ENCODE measurements at regions not wholly inside any gene's neighbourhood (a gene's known extent, or its start where the extent isn't known, plus 50 kb on each side); places are given as distances from the start of the nearest gene placed in this dataset.
"Not testable (repeated sequence)": the region's sequence is repeated elsewhere in the genome, so short reads cannot be mapped to it uniquely, and the experiment has no call there.

DNA sequence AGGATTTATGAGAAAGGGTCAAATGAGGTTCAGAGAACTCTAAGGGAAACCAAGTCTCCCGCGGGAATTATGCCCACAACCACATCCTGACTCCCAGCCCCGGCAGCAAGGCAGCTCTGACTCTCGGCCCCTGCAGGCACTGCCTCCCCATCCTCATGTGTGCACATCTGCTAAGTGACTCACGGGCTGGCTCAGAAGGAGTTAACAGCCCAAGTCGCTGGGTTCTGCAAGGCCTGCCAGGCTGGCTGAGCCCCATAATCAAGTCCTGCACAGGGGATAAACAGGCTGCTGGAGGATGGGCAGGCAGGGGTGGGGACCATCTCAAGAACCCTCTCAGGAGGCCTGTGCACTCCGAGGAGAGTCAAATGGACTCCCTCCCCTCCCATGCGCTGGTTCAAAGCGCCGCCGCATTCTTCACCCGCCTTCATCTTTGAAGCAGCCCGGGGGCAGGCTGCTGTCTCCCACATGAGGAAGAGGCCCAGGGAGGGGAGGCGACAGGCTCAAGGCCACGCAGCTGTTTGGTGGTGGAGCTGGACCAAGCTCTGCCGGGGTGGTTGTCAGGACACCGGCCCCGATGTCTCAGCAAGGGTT is 344.3 kb downstream of the MATN1 start:
- DNase-seq: peak; percentile 24

DNA sequence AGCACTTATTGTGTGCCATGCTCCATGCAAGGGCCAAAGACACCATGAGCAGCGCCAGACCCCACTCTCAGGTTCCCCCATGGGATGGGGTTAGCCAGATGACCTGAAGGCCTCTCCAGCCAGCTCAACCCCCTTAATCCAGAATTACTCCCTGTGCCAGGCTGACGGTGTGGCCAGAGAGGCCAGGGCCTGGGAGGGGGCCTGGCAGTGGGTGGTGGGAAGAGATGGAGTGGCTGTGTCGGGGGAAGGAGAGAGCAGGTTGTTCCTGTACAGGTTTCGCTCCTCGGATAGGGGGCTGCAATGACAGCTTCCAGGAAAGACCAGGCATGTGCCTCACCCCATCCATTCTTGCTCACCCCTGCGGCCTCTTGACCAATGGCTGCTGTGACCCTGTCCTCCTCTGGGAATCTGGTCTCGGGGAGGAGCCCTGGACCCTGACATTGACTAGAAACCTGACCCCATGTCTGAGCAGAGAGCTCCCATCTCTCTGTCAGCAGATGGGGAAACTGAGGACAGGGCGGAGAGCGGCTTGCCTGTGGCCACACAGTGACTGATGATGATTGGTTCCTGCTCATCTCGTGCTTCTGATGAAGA is 345.3 kb downstream of the MATN1 start:
- DNase-seq: no peak

DNA sequence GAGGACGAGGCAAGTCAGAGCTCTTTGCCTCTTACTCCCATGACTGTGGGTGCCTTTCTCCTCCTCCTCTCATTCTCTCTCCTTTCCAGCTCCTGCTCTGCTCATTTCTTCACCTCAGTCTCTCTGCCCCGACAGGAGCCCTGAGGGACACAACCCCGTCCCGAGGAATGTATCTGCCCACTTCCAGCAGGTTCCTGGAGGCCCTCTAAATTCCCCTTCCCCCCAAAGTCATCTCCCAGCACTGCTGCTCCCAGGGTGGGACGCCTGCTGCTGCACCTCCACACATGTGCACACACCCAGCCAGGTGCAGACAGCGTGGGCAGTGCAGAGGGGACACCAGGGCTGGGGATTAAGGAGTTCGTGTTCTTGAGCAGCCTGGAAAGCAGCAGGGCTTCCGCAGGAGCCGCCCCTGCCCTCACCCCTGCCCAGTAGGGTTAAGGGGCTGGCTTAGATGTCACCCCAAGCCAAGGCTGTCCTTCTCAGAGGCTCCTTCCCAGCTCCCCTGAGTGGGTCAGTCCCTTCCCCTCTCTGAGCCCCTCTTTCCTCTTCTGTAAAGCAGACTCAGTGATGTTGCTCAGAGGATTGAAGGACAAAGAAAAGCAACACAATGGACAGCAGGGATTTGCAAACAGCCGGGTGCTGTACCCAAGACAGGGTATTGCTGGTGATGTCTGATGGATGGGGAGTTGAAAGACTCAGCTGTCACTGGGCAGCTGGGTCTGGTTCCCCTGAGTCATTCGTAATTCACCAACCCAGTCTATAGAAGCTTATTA is 346.0 kb downstream of the MATN1 start:
- no peak for DNase-seq

DNA sequence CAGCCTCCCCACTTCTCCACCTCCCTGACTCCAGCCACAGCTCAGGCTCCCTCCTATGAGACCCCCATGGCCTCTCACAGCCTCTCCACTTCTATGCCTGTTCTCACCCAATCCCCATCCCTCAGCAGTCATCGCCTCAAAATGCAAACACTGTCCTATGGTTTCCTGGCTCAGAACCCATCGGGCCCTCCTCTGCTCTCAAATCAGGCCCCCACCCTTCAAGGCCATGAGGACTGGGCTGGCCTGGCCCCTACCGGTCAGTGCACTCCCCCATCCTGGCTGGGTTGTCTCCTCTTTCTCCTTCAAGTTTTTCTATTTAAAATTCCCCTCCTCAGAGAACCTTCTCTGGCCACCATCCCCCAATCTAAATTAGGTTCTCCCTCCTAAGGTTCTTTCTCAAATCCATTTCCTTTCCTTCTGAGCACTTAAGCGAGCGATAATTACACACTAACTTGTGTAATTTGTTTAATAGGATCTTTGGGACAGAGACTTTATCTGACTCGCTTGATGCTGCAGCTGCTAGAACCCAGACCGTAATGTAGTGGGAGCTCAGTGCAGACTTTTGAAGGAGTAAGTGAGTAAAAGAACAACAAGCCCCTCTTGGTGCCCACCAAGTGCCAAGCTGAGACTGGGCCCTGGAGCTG is 347.2 kb downstream of the MATN1 start:
- no peak for DNase-seq

DNA sequence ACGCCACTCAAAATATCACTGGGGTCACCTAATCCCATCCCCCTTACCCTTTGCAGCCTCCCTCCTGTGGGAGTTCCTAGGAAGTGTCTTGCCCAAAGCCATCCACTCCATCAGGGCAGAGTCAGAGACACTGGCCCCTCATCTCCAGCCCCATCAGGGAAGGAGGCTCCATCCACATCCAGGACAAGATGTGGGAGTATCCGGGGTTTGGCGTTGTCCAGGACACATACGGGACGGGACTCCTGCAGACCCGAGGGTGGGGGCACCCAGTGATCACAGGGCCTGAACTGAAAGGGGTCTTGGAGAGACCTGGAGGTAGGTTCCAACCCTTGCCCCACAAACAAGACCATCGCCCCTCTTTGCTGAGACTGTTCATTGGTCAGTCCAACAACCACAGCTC is 348.2 kb downstream of the MATN1 start:
- DNase-seq: no peak

DNA sequence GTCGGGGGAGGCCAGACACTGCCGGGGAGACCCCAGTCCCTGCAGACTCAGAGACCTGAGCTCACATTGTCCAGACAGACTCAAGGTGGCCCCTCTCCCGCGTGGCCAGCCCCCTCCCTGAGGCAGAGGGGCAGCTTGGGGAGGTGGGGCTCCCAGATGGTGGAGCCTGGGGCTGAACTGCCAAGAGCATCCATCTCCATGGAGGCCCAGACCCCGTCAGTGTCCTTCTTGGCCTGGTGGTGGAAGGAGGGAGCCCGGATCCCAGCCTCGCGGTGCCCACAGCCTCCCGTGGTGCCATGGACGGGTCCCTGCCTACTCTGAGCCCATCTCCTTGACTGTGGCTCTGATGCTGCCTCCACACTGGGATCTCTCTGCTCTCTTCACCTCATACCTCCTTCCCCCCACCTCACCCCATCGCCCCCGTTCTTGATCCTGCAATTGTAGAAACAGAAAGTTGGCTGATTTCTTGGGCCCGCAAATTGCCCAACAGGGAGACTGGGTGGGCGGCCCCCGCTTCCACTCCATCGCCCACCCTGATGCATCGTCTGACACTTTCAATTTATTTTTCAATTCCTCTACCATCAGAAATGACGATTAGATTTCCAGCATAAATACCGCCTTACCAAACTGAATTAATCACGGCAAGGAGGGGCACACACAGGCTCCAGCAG is 348.9 kb downstream of the MATN1 start:
- no peak for DNase-seq

DNA sequence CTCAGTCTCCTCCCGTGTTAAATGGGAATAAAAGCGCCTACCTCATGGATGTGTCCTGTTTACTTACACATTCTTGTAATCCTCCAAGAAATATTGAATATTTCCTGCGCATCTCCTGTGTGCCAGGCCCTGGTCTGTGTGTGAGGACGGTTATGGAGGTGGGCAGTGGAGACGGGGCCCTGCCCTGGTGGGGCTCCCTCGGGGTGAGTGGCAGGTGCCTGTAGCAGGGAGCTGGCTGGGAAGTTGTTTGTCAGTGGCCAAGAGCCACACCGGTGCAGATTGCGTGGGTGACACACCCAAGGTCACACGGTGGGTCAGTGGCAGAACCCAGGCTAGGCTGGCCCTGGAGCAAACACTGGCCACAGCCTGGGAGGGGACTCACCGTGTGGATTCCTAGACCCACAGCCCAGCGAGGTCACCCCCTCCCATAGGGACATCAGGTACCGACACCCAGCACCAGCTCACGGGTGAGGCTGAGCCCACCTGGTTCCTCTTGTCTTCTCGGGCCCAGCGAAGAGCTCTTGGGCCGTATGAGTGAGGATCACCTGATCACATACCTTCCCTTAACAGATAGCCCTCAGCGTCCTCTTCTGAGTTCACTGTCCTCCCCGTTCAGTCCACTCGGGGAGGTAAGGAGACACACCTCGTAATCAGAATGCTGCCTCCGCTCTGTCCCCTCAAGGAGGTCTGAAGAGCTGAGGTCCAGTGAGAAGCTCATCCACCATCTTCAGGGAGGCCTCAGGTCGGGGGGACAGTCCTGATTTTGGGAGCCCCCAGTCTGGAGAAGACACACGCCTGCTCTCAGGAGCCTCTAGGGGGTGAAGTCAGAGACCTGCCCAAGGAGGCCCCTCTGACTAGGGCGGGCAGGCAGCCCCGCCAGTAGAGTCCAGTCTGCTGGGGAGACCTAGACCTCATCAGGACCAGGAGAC is 349.6 kb downstream of the MATN1 start:
- no peak for DNase-seq

DNA sequence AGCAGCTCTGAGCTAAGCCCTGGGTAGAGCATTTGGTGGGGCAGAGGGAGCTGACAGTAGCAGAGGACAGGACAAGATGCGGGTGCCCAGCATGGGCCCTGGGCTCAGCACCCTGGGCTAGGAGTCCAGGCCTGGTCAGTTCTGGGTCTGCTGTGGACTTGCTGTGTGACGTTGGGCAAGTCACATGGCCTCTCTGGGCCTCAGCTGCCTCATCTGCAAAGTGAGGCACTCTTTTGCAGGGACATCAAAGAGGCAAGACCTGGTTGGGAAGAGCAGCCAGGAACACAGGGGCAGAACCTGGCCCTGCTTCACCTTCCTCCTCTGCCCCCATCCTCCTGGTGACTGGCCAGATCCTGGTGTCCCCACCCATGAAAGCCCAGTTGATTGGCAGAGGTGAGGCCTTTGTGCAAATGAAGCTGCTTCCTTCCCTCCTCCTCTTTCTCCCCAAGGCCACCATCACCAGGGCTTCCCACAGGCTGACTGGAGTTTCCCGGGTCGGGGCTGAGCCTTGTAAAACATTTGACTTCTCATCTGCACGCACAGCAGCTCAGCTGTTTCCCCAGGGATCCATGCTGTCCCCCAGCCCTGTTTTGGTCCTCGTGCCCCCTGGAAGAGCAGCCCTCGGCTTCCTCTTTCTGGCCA is 350.5 kb downstream of the MATN1 start:
- no peak for DNase-seq

DNA sequence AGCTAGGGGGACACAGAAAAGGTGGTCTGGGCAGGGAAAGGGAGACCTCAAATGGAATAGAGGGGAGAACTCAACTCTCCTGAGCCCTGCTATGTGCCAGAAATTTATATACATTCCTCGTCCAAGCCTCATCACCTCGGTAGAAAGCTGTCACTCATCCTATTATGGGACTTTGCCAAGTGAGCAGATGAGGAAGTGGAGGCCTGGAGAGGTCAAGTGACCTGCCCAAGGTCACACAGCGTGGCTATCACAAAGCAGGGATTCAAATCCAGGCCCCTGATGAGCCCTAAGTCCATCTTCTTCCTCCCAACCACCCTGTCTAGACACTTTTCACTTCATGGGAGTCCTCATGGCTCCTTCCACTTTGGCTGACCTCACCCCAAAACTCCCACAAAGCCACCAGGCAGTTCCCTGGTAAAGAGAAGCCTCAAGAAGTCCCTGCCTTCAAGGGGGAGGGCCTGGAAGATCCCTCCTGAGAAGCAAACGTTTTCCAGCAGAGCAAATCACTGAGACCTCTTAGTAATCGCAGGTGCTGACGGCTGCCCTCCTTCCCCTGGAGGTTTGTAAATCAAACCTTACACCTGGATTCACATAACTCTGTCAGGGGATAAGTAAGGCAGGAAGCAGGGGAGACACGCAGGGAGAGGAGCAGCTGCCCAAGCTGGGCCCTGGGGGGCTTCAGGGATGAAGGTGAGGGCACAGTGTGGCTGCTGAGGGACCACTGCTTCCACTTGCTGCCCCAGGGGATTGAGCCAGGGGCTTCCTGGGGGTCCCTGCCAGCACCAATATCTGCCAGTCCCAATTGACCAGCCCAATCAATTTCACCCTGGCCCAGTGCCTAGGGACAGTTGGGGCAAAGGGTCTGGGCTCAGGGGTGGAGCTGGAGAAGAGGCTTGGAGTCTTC is 351.2 kb downstream of the MATN1 start:
- DNase-seq: no peak

DNA sequence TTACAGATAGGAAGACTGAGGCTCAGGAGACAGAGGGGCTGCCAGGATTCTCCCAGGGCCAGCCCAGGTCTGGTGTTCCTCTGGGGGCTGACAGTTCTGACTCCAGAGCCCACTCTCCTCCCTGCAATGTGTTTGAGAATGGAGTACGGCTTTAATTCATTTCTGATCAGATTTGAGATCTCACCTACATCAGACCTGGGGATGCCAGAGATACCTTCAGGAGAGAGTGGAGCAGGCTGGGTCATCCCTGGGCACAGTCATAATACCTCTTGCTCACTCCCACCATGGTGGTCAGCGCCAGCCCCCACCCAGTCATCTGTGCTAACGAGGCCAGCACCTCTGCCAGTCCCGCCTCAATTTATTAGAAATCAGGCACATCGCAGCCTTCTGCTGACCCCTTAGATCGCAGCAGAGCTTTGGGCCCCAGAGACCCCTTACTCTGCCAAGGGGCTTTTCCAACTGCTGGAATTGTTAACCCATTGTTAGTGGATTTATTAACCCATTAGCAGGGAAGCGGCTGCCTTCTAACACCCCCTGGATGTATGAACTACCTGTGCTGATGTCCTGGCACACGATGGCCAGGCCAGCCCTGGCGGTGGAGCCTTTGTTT is 352.1 kb downstream of the MATN1 start:
- DNase-seq: no peak

DNA sequence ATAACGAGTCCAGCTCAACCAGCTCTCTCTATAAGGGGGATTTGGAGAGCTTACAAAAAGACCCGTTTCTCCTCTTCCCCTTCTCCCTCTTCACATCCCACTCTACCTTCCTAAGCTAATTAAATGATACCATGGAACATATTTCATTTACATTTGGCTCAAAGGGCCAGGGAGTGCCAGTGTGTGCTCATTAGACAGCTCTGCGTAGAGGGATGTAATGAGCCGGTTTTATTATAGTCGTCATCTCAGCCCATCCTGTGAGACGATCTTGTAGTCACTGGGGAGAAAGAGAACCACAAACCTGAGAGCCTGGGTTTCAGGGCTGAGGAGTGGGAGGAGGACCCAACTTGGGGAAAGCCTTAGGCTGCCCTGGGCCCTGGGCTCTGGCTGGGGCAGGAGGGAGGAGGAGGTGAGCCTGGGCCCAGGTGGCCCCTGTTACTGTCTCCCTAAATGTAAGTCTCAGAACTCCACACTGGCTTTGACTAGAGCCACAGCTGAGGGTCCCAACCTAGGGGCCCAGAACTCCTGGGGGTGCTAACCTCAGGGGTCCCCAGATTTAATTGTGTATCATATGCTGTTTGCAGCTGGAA is 354.6 kb downstream of the MATN1 start:
- DNase-seq: no peak

DNA sequence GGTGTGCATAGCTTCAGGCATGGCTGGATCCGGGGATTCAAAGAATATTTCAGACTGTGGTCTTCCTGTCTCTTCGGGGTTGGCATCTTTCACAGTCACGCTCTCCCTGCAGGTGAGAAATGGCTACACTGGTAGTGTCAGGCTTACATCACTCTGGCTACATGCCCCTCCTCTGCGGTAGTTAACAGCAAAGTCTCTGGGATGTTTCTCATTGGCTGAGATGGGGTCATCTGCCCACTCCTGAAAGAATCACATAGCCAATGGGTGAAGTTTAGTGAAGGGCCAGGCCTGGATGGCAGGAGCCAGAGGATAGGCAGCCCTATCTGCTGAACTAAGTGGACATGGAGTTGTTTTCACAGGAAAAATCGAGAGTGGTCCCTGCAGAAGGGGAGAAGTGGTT is 356.5 kb downstream of the MATN1 start:
- DNase-seq: no peak

DNA sequence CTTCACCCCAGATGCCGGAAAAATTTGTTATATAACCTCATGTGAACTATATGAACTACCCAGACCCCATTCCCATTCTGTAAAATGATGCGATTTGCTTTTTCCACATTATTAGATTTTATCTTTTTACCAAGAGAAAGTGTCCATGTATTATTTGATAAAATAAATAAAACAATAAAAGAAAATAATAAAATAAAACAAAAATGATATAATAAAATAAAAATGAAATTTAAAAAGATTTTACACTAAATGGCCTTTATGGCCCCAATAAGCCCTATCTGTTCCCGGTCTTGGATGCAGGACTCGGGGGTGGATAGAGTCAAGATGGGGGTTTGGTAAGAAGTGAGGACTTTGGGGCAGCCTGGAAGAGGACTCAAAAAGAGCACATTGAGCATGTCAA is 357.2 kb downstream of the MATN1 start:
- DNase-seq: no peak

DNA sequence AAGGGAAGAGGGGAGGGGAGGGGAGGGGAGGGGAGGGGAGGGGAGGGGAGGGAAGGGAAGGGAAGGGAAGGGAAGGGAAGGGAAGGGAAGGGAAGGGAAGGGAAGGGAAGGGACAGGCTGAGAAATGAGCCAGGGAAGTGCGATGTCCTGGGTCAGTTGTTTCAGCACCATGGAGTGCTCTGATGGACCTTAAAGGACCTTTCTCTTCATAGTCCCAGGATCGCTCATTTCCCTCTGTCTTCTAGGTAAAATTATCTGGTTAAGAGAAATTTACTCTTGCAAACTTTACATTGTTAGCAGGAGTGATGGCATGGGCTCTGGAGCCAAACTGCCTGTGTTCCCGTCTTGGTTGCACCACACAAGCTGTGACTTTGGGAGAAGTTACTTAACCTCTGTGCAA is 357.8 kb downstream of the MATN1 start:
- DNase-seq: no peak

DNA sequence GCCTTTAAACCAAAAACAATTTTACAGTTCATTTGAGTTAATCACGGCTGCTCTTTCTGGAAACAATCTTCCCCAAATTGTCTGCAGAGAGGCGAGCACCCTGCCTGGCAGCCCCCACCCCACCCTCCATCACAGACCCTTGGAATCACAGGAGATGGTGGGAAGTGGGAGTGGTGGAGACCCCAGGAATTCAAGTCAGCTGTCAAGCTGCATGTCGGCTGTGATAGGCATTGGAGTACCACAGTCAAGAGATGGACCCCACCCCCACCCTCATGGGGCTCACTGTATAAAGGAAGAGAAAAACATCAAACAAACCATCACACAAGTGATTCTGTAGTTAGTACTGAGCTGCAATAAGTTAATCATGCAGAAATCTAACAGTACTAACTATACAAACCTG is 360.4 kb downstream of the MATN1 start:
- DNase-seq: no peak

DNA sequence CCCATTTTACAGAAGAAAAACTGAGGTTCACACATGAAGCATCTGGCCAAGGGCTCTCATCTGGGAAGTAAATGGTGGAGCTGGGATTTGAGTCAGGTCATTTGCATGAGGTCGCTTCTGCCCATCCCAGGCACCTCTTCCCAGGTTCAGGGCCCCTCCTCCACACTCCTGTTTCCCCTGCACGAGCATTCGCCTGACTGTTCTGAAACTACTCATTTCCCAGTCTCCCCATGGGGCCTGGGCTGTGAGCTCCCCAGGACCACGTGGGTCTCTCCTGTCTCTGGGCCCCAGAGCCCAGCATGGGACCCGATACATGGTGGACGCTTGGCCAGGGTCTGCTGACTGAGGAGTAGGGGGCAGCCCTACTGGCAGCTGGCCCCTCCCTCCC is 360.8 kb downstream of the MATN1 start:
- DNase-seq: no peak

DNA sequence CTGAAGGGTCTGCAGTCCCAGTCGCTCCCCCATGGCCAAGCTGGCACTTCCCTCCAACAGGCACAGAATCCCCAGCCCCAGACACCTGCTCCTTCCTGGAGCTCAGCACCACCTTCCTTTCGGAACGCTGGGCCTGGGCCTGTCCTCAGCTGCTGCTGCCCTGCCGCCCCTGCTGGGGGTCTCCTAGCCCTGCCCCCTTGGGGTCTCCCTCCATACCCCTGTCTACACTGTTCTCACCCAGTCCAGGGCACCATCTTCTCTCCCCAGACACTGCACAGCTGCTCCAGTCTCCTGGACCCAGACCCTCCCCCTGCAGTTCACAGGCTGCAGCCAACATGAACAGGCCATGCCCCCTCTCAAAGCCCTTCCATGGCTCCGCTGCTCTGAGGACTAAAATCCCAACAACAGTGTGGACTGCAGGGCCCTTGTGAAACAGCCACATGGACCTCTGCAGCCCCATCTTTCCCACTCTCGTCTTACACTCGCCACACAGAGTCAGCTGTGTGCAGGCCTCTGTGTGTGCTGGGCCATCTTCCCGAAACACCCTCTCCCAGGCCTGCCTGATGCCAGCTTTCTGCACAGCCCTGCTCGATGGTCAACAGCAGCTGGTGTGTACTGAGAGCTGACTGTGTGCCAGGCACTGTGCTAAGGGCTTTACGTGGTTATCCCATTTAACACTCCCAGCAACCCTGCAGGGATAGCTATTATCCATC is 361.3 kb downstream of the MATN1 start:
- not testable (repeated sequence) for DNase-seq

DNA sequence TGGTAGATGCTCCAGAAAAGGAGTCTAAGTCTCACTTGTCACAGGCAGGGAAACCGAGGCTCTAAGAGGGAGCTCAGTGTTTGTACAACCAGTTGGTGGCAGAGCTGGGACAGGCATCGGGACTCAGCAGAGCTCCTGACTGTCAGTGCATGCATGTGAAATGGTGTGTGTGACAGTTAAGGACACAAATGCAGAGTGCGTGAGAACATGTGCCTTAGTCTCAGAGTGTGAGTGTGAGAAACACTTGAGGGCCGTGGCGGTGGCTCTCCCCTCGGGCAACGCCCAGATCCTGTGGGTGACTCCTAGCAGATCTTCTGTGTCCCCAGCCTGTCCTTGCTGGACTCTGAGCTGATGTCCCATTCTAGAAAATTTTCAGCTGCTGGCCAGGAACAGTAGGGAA is 362.6 kb downstream of the MATN1 start:
- DNase-seq: no peak

DNA sequence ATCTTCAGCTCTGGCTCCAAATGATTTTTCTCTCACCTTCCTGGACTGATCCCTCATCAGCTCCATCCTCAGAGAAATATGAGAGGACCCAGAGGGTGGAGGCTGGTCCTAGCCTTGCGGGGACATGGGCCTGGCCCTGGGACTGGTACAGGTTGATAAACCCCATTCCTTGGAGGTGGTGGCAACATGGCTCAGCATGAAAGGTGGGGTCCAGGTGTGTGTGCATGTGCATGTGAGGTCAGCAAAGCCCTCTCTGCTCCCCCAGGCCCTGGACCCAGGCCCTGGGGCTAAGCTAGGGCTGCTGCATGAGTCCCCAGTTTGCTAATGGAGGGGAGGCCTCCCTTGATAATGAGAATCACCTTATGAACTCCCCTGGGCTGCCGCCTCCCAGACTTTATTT is 363.1 kb downstream of the MATN1 start:
- no peak for DNase-seq

All from skin of body (tissue), 1 donor.